Body of pancreas (tissue), 4 donors: ENCODE measurements at regions not wholly inside any gene's neighbourhood (a gene's known extent, or its start where the extent isn't known, plus 50 kb on each side); places are given as distances from the start of the nearest gene placed in this dataset.
"Not testable (repeated sequence)": the region's sequence is repeated elsewhere in the genome, so short reads cannot be mapped to it uniquely, and the experiment has no call there.

ENCODE experiments used
- ATAC-seq: fragments of 150-250 bp; one replicate; pipeline ENCODE4 v1.9.1; 2016
- DNase-seq, 4 donors: peaks; one replicate each; pipeline ENCODE4 v3.0.0-alpha.2; 2019
- H3K27ac ChIP-seq, 4 donors: fragments of 200-600 bp; sonication (generic); 1 replicate in 3 of 4; 2 replicates in 1 of 4; pipeline versions ENCODE4 v1.5.1 to v1.6.1; 2016 to 2019; ENCODE audit warnings: mild to moderate bottlenecking in 1 of 4, mixed read lengths in 1 of 4, moderate library complexity in 1 of 4
- H3K27me3 ChIP-seq, 2 donors: fragments of 200-600 bp; sonication (generic); one replicate each; pipeline ENCODE4 v1.6.0; 2016; ENCODE audit warnings: mild to moderate bottlenecking in 1 of 2
- H3K36me3 ChIP-seq, 2 donors: fragments of 200-600 bp; sonication (generic); replicated peaks in 1 of 2; 2 replicates each; pipeline ENCODE4 v1.5.1; 2016; ENCODE audit warnings: low read depth in 2 of 2; ENCODE audit not compliant: insufficient read depth in 1 of 2
- H3K4me1 ChIP-seq: fragments of 200-600 bp; sonication (generic); one replicate; pipeline ENCODE4 v1.6.0; 2016
- H3K4me3 ChIP-seq, 2 donors: fragments of 200-600 bp; sonication (generic); 1 replicate in 1 of 2; 2 replicates in 1 of 2; pipeline ENCODE4 v1.5.1; 2016 to 2019
- H3K9me3 ChIP-seq, 3 donors: fragments of 200-600 bp; sonication (generic); 1 replicate in 2 of 3; 2 replicates in 1 of 3; pipeline ENCODE4 v1.5.1; 2016
- POLR2A ChIP-seq, 3 donors: fragments of 450-650 bp; IDR thresholded peaks; one replicate each; pipeline ENCODE4 v1.6.1; 2016; ENCODE audit warnings: antibody characterized with exemption in 3 of 3, mild to moderate bottlenecking in 2 of 3
- WGBS, 2 donors: methylation state at CpG; one replicate each; pipeline ENCODE4 v1.1.5; 2017; 5-methylcytosine and 5-hydroxymethylcytosine counted together
- intact Hi-C: fragments of 100-400 bp; cut with DNase I; formaldehyde crosslinking; loops from one replicate; pipeline ENCODE4 v1.15.1; 2023
- TF ChIP-seq, protein P1 (sequence below), 7 experiments: fragments of 450-650 bp in 4 of 7; fragments of 200-600 bp in 3 of 7; sonication (generic) in 3 of 7; IDR thresholded peaks; one replicate each; pipeline ENCODE4 v1.5.1; 2016 to 2019; ENCODE audit warnings: antibody characterized with exemption in 7 of 7

DNA sequence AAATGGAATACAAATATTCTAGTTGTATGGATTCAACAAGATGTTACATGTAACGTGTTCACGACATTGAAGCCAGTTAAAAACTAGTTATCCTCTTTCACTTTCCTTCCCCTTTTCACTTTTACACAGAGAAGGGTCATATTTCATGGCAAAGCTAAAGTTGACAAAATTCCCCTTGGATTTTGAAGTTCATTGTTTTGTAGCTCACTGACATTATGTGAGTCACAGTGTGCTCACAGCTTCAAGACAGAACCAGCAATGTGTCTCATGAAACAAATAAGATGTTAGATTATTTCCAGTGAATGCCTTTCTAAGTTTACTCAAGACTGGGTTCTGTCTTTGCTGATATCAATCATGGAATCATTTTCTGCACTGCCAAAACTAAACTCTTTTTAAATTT is 535.5 kb upstream of the GRIN3A start:
- WGBS, 2 donors, result 52 to 64% methylated on average over 2 of the region's 2 CpGs
- no peak overlapping the region for H3K27ac ChIP-seq
- H3K36me3 ChIP-seq, result no peaks in the 10 kb centered on the region
- no peak for DNase-seq
- TF ChIP-seq POLR2A (IDR thresholded peaks at IDR 0.05), result no peak
- TF ChIP-seq, protein P1, sequence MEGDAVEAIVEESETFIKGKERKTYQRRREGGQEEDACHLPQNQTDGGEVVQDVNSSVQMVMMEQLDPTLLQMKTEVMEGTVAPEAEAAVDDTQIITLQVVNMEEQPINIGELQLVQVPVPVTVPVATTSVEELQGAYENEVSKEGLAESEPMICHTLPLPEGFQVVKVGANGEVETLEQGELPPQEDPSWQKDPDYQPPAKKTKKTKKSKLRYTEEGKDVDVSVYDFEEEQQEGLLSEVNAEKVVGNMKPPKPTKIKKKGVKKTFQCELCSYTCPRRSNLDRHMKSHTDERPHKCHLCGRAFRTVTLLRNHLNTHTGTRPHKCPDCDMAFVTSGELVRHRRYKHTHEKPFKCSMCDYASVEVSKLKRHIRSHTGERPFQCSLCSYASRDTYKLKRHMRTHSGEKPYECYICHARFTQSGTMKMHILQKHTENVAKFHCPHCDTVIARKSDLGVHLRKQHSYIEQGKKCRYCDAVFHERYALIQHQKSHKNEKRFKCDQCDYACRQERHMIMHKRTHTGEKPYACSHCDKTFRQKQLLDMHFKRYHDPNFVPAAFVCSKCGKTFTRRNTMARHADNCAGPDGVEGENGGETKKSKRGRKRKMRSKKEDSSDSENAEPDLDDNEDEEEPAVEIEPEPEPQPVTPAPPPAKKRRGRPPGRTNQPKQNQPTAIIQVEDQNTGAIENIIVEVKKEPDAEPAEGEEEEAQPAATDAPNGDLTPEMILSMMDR (IDR thresholded peaks at IDR 0.05), result no peak
- no peak for ATAC-seq
- H3K9me3 ChIP-seq, result no peaks in the 10 kb centered on the region
- H3K4me3 ChIP-seq, result no peak overlapping the region
- H3K27me3 ChIP-seq, result no peaks in the 10 kb centered on the region
- no peaks in the 10 kb centered on the region for H3K4me1 ChIP-seq
- intact Hi-C loops, result no loop called here

DNA sequence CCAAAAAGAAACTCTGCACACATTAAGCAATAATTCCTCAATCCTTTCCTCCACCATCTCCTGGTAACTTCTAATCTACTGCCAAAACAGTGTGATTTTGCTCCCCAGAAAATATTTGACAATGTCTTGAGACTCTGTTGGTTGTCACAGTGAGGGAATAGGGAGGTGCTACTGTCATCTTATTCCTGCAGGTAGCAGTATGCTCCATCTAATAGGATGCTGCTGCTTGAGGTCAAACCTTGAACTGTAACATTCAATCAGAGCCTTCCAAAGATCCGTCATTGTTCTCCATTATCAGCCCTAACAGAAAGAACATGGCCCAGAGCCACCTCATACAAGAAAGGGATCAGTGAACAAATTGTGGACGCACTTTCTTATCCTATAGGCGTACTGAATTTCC is 514.7 kb upstream of the GRIN3A start:
- DNase-seq, result no peak
- no peaks in the 10 kb centered on the region for H3K36me3 ChIP-seq
- intact Hi-C loops, result no loop called here
- no peak for TF ChIP-seq POLR2A (IDR thresholded peaks at IDR 0.05)
- TF ChIP-seq, protein P1 (IDR thresholded peaks at IDR 0.05), result no peak
- ATAC-seq, result no peak
- no peaks in the 10 kb centered on the region for H3K27me3 ChIP-seq
- H3K9me3 ChIP-seq, result no peaks in the 10 kb centered on the region
- H3K27ac ChIP-seq, result no peak overlapping the region
- no peak overlapping the region for H3K4me3 ChIP-seq
- WGBS, 2 donors, result 68 to 75% methylated on average over 3 of the region's 3 CpGs
- H3K4me1 ChIP-seq, result no peaks in the 10 kb centered on the region

DNA sequence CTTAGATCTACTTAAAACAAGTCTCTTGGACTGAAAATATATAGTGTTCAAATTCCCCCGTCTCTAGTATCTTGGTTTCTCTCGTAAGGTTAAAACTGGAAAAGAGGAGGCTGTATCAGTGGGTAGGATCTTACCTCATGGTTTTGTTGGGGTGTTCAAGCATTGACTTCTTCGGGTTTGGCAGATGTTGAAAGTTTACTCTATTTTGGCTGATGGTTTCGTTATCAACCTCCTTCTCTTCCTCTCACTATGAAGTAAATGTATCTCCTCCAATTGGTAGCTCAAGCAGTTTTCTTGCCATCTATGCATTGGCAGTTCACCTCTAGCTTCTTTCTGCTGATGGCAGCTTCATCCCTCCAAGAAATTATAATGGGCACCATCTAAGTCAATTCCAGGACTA is 506.5 kb upstream of the GRIN3A start:
- no peaks in the 10 kb centered on the region for H3K9me3 ChIP-seq
- H3K27me3 ChIP-seq, result no peaks in the 10 kb centered on the region
- ATAC-seq, result no peak
- H3K27ac ChIP-seq, result no peak overlapping the region
- H3K4me3 ChIP-seq, result no peak overlapping the region
- H3K36me3 ChIP-seq, result no peaks in the 10 kb centered on the region
- H3K4me1 ChIP-seq, result no peaks in the 10 kb centered on the region
- intact Hi-C loops, result no loop called here
- DNase-seq, result no peak
- 64 to 75% methylated on average over 4 of the region's 4 CpGs for WGBS, 2 donors
- TF ChIP-seq, protein P1 (IDR thresholded peaks at IDR 0.05), result no peak
- no peak for TF ChIP-seq POLR2A (IDR thresholded peaks at IDR 0.05)

DNA sequence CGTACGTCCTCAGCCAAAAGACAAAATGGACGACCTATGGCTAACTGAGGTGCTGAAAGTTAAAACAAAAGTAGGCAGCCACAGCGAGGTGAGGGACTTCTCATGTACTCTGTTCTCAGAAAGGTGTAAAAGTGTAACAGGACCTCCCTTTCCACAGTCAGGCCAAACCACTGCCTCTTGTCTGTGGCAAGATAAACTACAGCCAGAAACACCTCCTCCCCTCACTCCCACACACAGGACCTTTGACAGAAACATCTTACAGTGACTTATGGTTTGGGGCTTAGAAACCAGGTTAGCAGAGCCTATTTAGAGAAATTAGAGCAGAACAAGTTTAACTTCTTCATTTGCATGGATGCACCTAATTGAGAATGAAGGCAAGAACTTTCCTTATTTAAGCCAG is 499.1 kb upstream of the GRIN3A start:
- TF ChIP-seq, protein P1 (IDR thresholded peaks at IDR 0.05), result no peak
- no peak for TF ChIP-seq POLR2A (IDR thresholded peaks at IDR 0.05)
- ATAC-seq, result no peak

DNA sequence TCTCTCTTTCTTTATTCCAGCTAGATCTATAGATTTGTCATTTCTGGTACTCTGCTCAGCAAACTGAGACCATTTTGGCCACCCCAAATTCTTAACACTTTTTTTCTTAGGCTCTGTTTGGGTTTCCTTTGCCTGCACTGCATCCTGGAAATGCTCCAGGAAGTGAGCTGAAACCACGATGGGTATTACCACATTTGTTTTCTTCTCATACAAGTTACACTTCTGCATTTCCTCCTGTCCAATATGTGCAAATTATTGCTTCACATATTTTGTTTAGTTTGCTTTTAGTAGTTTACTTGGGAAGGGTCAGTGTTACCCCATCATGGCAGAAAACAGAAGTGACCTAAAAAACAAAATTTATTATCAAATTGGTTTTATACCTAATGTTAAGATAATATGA is 498.6 kb upstream of the GRIN3A start:
- intact Hi-C loops, result no loop called here
- ATAC-seq (no peak), DNase-seq (no peak)
- no peak overlapping the region for H3K4me3 ChIP-seq
- WGBS, 2 donors, result 5% methylated on average over 1 of the region's 1 CpG
- no peaks in the 10 kb centered on the region for H3K36me3 ChIP-seq
- no peaks in the 10 kb centered on the region for H3K9me3 ChIP-seq
- no peak for TF ChIP-seq POLR2A (IDR thresholded peaks at IDR 0.05)
- TF ChIP-seq, protein P1 (IDR thresholded peaks at IDR 0.05), result no peak
- H3K4me1 ChIP-seq, result no peaks in the 10 kb centered on the region
- H3K27me3 ChIP-seq, result no peaks in the 10 kb centered on the region
- no peak overlapping the region for H3K27ac ChIP-seq

More for the DNA sequence above, 499.1 kb upstream of the GRIN3A start:
- Histone ChIP-seq H3K36me3 (no peaks in the 10 kb centered on the region), H3K9me3 (no peaks in the 10 kb centered on the region), H3K4me3 (no peak overlapping the region), H3K4me1 (no peaks in the 10 kb centered on the region), H3K27me3 (no peaks in the 10 kb centered on the region), H3K27ac (no peak overlapping the region)
- DNase-seq, result no peak
- 54 to 65% methylated on average over 4 of the region's 4 CpGs for WGBS, 2 donors
- intact Hi-C loops, result no loop called here

DNA sequence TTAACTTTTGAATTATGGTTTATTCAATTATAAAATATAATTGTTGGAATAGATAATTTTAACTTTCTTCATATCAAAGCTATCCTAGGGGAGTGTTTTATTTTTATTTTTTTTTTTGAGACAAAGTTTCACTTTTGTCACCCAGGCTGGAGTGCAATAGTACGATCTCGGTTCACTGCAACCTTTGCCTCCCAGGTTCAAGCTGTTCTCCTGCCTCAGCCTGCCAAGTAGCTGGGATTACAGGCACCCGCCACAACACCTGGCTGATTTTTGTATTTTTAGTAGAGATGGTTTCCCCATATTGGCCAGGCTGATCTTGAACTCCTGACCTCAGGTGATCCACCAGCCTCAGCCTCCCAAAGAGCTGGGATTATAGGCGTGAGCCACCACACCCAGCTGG is 489.0 kb upstream of the GRIN3A start:
- not testable (repeated sequence) for ATAC-seq, H3K27me3 ChIP-seq

More for the DNA sequence above, 489.0 kb upstream of the GRIN3A start:
- H3K4me1 ChIP-seq, H3K27ac ChIP-seq, intact Hi-C loops, H3K4me3 ChIP-seq, H3K36me3 ChIP-seq, DNase-seq, H3K9me3 ChIP-seq: not testable (repeated sequence)
- WGBS, 2 donors, result 79 to 81% methylated on average over 4 of the region's 4 CpGs
